Spleen (tissue), 7 donors: ENCODE measurements at regions not wholly inside any gene's neighbourhood (a gene's known extent, or its start where the extent isn't known, plus 50 kb on each side); places are given as distances from the start of the nearest gene placed in this dataset.

Source experiments
- CTCF ChIP-seq, 11 experiments: fragments of 200-600 bp in 7 of 11; fragments of 450-650 bp in 4 of 11; sonication (generic) in 4 of 11; IDR thresholded peaks in 8 of 11; conservative IDR thresholded peaks in 3 of 11; 1 replicate in 7 of 11; 2 replicates in 4 of 11; pipeline versions ENCODE4 v1.4.0 to v1.8.0; 2016 to 2021; ENCODE audit warnings: antibody characterized with exemption in 11 of 11, inconsistent platforms in 4 of 11, mild to moderate bottlenecking in 1 of 11
- POLR2A ChIP-seq, 3 donors: fragments of 450-650 bp; IDR thresholded peaks; one replicate each; pipeline ENCODE4 v1.5.1; 2017; ENCODE audit warnings: antibody characterized with exemption in 3 of 3, mild to moderate bottlenecking in 1 of 3
- POLR2AphosphoS5 ChIP-seq, 3 donors: sonication (generic); formaldehyde crosslinking; IDR thresholded peaks; one replicate each; pipeline ENCODE4 v1.5.1; 2017; ENCODE audit warnings: antibody characterized with exemption in 3 of 3
- donor health status: DM: no; HTN: no; CAD: no; lungs with moderate emphysema.
- donor health status: DM: no; HTN: no; CAD: no.
- donor health status: DM: no; HTN: no; CAD: no.

GRCh38 chr3:146881966-146882760 lies 277.0 kb upstream of the PLSCR5 start:
- TF ChIP-seq POLR2A (IDR thresholded peaks at IDR 0.05) = no peak
- no peak for TF ChIP-seq CTCF (IDR thresholded peaks at IDR 0.05 in 8 of 11, conservative IDR thresholded peaks at IDR 0.05 in 3 of 11)
- TF ChIP-seq POLR2AphosphoS5 (IDR thresholded peaks at IDR 0.05) = no peak
